Psoas muscle (tissue), 7 donors: ENCODE measurements at regions not wholly inside any gene's neighbourhood (a gene's known extent, or its start where the extent isn't known, plus 50 kb on each side); places are given as distances from the start of the nearest gene placed in this dataset.
"Not testable (repeated sequence)": the region's sequence is repeated elsewhere in the genome, so short reads cannot be mapped to it uniquely, and the experiment has no call there.

Experiments
- ATAC-seq, 4 donors: fragments of 200-7000 bp; cut with Tn5 transposase; one replicate each; pipeline ENCODE4 v1.9.1; 2020; ENCODE audit warnings: moderate library complexity in 3 of 4, mild to moderate bottlenecking in 2 of 4
- DNase-seq, 2 donors: peaks; one replicate each; pipeline ENCODE4 v3.0.0-alpha.2; 2020
- H3K27ac ChIP-seq: fragments of 200-600 bp; one replicate; pipeline ENCODE4 v1.8.0; 2022
- H3K27me3 ChIP-seq, 3 donors: fragments of 200-600 bp in 1 of 3; one replicate each; pipeline versions ENCODE4 v1.6.1 to v1.8.0; 2013 to 2022; ENCODE audit warnings: low read length in 2 of 3, mild to moderate bottlenecking in 2 of 3, moderate library complexity in 1 of 3; ENCODE audit not compliant: insufficient read depth in 3 of 3
- H3K36me3 ChIP-seq, 2 donors: fragments of 200-600 bp in 1 of 2; one replicate each; pipeline versions ENCODE4 v1.6.1 to v1.8.0; 2013 to 2022; ENCODE audit warnings: low read depth in 1 of 2, mild to moderate bottlenecking in 1 of 2, moderate library complexity in 1 of 2; ENCODE audit not compliant: insufficient read depth in 1 of 2
- H3K4me1 ChIP-seq: fragments of 200-600 bp; one replicate; pipeline ENCODE4 v1.8.0; 2022
- H3K4me3 ChIP-seq: fragments of 200-600 bp; one replicate; pipeline ENCODE4 v1.8.0; 2022; ENCODE audit warnings: mild to moderate bottlenecking
- H3K9me3 ChIP-seq: fragments of 200-600 bp; one replicate; pipeline ENCODE4 v1.8.0; 2022
- WGBS, 3 donors: extraction: QIAGEN DNeasy Blood & Tissue Kit; methylation state at CpG; one replicate each; pipeline versions ENCODE4 v1.1.6 to v1.1.7; 2013; 5-methylcytosine and 5-hydroxymethylcytosine counted together
- intact Hi-C, 2 donors: fragments of 100-400 bp; cut with DNase I; formaldehyde crosslinking; loops; one replicate each; pipeline versions ENCODE4 v1.11.0 to v1.14.2; 2022
- TF ChIP-seq, protein P1 (sequence below): fragments of 200-600 bp; IDR thresholded peaks from one replicate; pipeline ENCODE4 v1.8.0; 2022; ENCODE audit warnings: antibody characterized with exemption
- donor health status: healthy with polysubstance abuse.
- donor health status: DM: no; HTN: no; CAD: no; lungs with moderate emphysema.
- donor health status: Bipolar disorder and iron deficiency.
- donor health status: healthy.
- donor health status: DM: yes; HTN: yes; CAD: no.
- donor health status: DM: no; HTN: no; CAD: no.
- donor health status: DM: yes; HTN: yes; CAD: no.

- DNase-seq, result no peak
- TF ChIP-seq, protein P1, sequence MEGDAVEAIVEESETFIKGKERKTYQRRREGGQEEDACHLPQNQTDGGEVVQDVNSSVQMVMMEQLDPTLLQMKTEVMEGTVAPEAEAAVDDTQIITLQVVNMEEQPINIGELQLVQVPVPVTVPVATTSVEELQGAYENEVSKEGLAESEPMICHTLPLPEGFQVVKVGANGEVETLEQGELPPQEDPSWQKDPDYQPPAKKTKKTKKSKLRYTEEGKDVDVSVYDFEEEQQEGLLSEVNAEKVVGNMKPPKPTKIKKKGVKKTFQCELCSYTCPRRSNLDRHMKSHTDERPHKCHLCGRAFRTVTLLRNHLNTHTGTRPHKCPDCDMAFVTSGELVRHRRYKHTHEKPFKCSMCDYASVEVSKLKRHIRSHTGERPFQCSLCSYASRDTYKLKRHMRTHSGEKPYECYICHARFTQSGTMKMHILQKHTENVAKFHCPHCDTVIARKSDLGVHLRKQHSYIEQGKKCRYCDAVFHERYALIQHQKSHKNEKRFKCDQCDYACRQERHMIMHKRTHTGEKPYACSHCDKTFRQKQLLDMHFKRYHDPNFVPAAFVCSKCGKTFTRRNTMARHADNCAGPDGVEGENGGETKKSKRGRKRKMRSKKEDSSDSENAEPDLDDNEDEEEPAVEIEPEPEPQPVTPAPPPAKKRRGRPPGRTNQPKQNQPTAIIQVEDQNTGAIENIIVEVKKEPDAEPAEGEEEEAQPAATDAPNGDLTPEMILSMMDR, result no peak
- WGBS, 3 donors, result 88 to 91% (median 90%) methylated on average over 1 of the region's 1 CpG
- intact Hi-C loops, result no loop called here
- Histone ChIP-seq H3K4me1 (no peaks in the 10 kb centered on the region), H3K9me3 (no peaks in the 10 kb centered on the region), H3K27ac (no peak overlapping the region), H3K36me3 (no peaks in the 10 kb centered on the region), H3K27me3 (peaks cover 0 to 1% (median 0%) of the 10 kb centered on the region in 3 donors), H3K4me3 (no peak overlapping the region)
- ATAC-seq, result no peak
Measured at GRCh38 chr7:67662804-67663203, 666.2 kb downstream of the TYW1 start.

DNA sequence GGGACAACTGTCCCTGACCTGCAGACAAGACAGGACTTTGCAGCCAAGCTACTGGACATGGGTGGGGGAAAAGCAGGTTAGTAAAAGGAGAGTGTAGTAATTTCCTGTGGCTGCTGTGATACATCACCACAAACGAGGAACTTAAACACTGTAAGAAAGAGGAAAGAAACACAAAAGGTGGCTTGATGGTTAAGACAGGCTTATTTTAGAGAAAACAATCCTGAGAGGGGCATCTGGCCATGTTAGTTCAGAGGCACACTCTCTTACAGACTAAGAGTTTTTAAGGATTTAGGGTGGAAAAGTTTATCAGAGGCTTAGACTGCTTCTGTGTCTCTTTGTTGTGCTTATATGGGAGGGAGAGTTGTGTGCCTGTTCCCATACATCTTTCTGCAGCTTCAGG lies 667.0 kb downstream of the TYW1 start:
- Histone ChIP-seq H3K4me3 (no peak overlapping the region), H3K4me1 (no peaks in the 10 kb centered on the region), H3K36me3 (no peaks in the 10 kb centered on the region), H3K27ac (no peak overlapping the region), H3K9me3 (no peaks in the 10 kb centered on the region), H3K27me3 (peaks cover 0 to 1% (median 0%) of the 10 kb centered on the region in 3 donors)
- intact Hi-C loops, result no loop called here
- TF ChIP-seq, protein P1, result no peak
- no peak for ATAC-seq
- no peak for DNase-seq
- WGBS, 3 donors, result 72 to 86% (median 85%) methylated on average over 1 of the region's 1 CpG

DNA sequence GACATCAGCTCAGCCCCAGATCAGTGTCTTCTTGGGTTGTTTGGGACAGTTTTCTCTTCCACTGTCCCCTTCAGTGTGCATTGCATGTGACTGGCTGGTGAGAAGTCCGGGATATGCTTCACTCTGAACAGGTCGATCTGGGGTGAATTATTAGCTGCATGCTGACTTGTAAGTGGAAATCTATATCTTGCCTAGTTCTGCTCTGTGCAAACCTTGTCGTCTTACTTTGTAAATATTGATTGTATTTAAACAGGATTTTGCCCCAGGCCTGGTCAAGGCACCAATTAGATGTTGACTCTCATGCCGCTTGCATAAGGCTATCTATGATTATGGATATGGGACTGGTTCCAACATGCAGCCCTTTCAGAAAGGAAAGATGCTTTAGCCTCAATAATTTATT lies 669.7 kb downstream of the TYW1 start:
- H3K9me3 ChIP-seq, DNase-seq, H3K4me3 ChIP-seq, H3K27ac ChIP-seq, H3K36me3 ChIP-seq, ATAC-seq, H3K27me3 ChIP-seq, H3K4me1 ChIP-seq, intact Hi-C loops: not testable (repeated sequence)
- WGBS, 3 donors, result 55 to 70% (median 68%) methylated on average over 4 of the region's 4 CpGs

GRCh38 chr7:67671006-67671548 lies 674.4 kb downstream of the TYW1 start:
- DNase-seq (no peak), ATAC-seq (no peak)
- WGBS, 3 donors, result 21 to 26% (median 22%) methylated on average over 4 of the region's 4 CpGs
- TF ChIP-seq, protein P1, result no peak
- H3K36me3 ChIP-seq, result no peaks in the 10 kb centered on the region
- intact Hi-C loops, result no loop called here
- no peak overlapping the region for H3K4me3 ChIP-seq
- no peaks in the 10 kb centered on the region for H3K27me3 ChIP-seq
- no peaks in the 10 kb centered on the region for H3K4me1 ChIP-seq
- no peak overlapping the region for H3K27ac ChIP-seq
- peaks cover 8% of the 10 kb centered on the region for H3K9me3 ChIP-seq

DNA sequence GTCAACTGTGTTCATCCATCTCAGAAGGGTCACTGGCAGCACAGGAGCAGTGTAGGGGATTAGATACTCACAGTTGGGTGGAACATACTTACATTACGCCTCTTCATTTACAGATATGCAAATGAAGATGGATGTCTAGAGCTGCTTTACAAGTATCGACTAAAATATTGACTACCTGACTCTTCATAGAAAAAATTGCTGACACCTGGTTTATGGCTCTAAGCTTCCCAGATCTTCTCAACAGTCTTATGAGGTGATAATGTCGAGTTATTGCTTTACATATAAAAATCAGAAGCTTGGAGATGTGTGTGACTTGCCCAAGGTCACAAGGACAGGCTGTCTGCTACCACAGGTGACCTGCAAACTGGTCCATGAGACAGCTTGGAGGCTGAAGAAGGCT lies 677.2 kb downstream of the TYW1 start:
- peaks cover 12% of the 10 kb centered on the region for H3K9me3 ChIP-seq
- ATAC-seq (no peak), DNase-seq (no peak)
- no peak overlapping the region for H3K27ac ChIP-seq
- no peaks in the 10 kb centered on the region for H3K4me1 ChIP-seq
- TF ChIP-seq, protein P1, result no peak
- WGBS, 3 donors, result 79 to 85% (median 84%) methylated on average over 3 of the region's 3 CpGs
- intact Hi-C loops, result no loop called here
- H3K27me3 ChIP-seq, result no peaks in the 10 kb centered on the region
- no peak overlapping the region for H3K4me3 ChIP-seq
- no peaks in the 10 kb centered on the region for H3K36me3 ChIP-seq

GRCh38 chr7:67674862-67675261 lies 678.2 kb downstream of the TYW1 start:
- H3K36me3 ChIP-seq, H3K27me3 ChIP-seq, intact Hi-C loops, H3K4me3 ChIP-seq, H3K9me3 ChIP-seq, ATAC-seq, H3K27ac ChIP-seq, H3K4me1 ChIP-seq, DNase-seq: not testable (repeated sequence)
- 92 to 93% (median 93%) methylated on average over 5 of the region's 5 CpGs for WGBS, 3 donors
